HUDEP-2 (cell line): ENCODE measurements at regions not wholly inside any gene's neighbourhood (a gene's known extent, or its start where the extent isn't known, plus 50 kb on each side); places are given as distances from the start of the nearest gene placed in this dataset.
"Not testable (repeated sequence)": the region's sequence is repeated elsewhere in the genome, so short reads cannot be mapped to it uniquely, and the experiment has no call there.

ENCODE experiments used
- DNase-seq, 76 experiments: peaks; one replicate each; lab custom pipeline; 2025; ENCODE audit not compliant: unreplicated experiment in 76 of 76; lab: John Stamatoyannopoulos, UW

- peak in 6 of 76 experiments; percentile 3 to 37 (median 17) for DNase-seq
Measured at GRCh38 chr15:62495670-62496614, 330.9 kb upstream of the C2CD4B start.

- DNase-seq = no peak
Measured at GRCh38 chr15:62497356-62497755, 332.3 kb upstream of the C2CD4B start.

DNA sequence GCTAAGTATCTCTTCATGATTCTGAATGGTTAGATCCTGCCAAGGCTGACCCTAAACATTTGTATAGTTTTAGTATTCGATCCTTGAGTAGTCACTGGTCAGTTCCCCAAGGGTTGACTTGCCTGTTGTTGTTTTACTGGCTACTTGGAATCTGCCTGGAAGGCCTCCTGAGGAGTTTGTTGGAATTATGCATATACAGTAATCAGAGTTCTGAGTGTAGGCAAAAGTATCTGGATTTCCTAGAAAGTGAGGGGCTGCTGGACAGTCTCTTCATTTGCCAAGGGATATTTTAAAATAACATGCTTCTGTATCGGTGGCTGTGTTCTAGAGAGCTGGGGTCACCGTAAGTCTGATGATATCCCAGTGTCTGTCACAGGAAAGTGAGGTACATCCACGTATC, 333.2 kb upstream of the C2CD4B start:
- no peak for DNase-seq

DNA sequence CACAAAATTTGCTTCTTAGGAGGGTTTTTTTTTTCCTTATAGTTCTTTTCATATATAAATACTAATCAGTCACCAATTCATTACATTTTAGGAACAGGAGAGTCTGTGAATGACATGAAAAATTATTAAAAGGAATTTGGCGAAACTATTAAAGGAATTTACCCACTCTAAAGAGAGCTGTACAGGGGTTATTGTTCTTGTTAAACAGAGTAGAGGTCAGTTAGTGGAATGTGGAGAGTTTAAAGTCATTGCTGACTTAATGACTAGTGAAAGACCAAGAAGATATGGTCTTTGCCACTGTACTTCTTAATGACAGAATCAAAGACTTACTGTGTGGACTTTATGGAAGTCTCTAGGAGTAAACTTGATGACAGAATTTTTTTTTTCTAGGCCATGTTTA, 333.6 kb upstream of the C2CD4B start:
- DNase-seq = no peak

DNA sequence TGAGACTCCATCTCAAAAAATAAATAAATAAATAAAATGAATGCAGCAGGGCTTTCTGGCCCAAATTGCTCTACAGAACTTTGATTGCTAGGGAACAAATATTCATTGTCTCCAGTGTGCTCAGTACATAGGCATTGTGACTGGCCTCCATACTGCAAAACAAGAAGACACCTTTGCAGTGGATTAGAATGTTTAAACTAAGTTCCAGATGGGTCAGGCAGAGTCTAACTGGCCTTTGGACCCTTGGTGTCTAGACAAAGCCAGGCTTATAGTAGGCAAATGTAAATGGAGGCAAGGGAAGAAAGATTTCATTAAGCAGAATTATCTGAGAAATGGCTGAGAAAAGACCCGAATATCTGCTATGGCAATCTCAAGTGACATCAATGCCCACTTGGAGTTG, 335.2 kb upstream of the C2CD4B start:
- no peak for DNase-seq

GRCh38 chr15:62502451-62502850, 337.4 kb upstream of the C2CD4B start:
- no peak for DNase-seq

DNA sequence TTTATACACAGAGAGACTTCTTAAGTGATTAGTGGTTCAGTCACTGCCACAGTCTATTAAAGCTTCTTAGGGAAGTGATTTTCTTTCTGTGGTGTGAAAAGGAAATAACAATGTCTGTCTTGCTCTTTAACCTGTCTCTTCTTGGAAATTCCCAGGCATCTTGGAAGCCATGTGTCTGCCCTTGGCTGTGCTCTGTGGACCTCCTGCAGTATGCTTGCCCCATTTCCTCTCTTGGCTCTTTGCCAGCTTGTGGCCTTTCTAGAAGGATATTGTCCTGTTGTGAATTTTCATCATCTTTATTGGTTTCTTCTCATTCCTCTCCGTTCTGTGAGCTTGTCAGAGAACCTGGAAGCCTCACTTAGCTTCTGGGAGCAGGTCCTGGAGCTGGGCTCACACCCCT, 338.4 kb upstream of the C2CD4B start:
- no peak for DNase-seq

- no peak for DNase-seq
Measured at GRCh38 chr15:62505762-62506161, 340.7 kb upstream of the C2CD4B start.

DNA sequence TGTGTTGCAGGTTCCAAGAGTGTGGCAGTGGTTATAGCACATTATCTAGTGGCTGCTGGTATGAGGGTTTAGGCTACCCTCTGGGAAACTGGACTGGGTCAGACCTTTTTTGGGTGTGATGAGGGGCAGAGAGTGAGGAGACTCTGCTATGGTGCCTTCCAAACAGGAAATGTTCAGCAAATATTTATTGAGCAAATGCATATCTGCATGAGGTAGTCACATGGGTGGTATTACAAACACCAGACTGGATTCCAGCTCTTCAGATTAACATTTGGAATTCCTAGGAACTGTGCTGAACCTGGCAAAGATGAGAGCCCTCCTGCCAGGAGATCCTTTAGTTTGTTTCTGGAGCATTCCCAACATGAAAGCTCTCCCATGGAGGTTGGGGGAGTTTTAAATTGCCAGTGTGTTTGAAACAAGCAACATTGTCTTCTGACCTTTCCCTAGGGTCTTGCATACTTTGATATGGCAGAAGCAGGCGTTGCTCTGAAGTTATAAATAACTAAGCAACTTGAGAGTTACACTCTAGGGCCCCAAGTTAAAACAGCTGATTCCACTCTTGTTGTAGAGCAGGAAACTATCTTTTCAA, 341.2 kb upstream of the C2CD4B start:
- DNase-seq = no peak

- DNase-seq = no peak
Measured at GRCh38 chr15:62509395-62509958, 344.4 kb upstream of the C2CD4B start.

GRCh38 chr15:62510791-62511190, 345.7 kb upstream of the C2CD4B start:
- DNase-seq = no peak

DNA sequence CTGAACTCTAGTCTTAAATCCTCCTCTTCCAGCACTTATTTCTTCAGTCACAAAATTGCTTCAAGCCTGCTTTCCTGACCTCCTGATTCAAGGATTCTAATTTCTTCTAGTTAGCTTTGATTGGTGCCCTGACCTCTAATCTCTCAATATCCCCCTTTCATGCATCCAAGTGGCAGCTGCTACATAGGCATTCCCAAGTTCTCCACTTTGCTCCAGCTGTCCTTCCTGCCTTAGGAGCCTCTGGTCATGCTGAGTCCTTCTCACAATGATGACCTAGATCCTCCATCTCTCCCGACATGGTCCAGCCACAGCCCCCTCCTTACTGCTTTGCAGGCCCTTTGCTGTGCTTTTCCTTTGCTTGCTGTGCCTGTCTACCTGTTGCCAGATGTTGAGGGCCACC, 347.8 kb upstream of the C2CD4B start:
- DNase-seq = no peak

- DNase-seq = no peak
Measured at GRCh38 chr15:62513893-62514292, 348.8 kb upstream of the C2CD4B start.

- DNase-seq = no peak
Measured at GRCh38 chr15:62515696-62516395, 350.8 kb upstream of the C2CD4B start.

GRCh38 chr15:62517541-62517940, 352.5 kb upstream of the C2CD4B start:
- DNase-seq = no peak

- not testable (repeated sequence) for DNase-seq
Measured at GRCh38 chr15:62518666-62519065, 353.6 kb upstream of the C2CD4B start.

DNA sequence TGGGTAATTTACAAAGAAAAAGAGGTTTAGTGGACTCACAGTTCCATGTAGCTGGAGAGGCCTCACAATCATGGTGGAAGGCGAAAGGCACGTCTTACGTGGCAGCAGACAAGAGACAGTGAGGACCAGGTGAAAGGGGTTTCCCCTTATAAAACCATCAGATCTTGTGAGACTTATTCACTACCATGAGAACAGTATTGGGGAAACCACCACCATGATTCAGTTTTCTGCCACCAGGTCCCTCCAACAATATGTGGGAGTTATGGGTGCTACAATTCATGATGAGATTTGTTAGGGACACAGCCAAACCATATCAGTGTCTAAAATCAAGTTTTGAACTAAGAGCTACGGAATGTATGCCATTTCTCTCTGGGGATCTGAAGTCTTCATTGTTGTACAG, 354.8 kb upstream of the C2CD4B start:
- no peak for DNase-seq

DNA sequence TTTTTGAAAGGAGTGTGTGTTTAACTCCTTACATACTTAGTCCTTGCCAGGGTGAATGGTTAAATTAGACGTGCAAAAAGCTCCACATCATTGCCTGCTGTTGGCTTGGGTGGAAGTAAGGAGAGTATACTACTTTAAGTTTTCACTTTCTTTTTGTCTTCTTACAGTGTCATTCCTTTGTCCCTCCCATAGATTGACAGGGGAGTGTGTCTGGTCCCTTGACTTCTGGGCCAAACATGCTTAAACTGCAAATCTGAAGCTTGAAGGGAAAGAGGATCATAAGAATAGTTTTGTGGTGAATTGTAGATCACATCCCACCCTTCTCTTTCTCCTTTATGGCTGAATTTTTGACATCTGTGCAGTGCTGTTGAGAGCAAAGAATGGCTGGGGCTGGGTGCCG, 355.8 kb upstream of the C2CD4B start:
- no peak for DNase-seq

GRCh38 chr15:62521396-62521795, 356.3 kb upstream of the C2CD4B start:
- DNase-seq = no peak

DNA sequence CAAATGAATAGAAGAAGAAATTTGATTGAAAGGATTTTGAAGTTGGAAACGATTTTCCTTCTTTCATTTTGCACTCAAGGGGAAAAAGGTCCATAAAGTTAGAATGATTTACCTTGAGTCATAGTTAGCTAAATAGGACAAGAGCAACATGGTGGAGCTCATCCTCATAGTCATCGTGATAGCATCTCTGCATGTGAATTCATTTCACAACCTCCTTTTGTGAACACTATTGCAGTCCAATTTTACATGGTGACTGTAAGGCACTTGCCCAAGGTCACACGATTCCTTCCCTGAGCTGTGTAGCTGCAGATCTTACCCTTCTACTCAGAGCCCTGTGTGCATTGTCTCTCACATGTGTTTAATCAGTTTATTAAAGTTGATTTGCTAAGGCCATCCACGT, 359.8 kb upstream of the C2CD4B start:
- no peak for DNase-seq

DNA sequence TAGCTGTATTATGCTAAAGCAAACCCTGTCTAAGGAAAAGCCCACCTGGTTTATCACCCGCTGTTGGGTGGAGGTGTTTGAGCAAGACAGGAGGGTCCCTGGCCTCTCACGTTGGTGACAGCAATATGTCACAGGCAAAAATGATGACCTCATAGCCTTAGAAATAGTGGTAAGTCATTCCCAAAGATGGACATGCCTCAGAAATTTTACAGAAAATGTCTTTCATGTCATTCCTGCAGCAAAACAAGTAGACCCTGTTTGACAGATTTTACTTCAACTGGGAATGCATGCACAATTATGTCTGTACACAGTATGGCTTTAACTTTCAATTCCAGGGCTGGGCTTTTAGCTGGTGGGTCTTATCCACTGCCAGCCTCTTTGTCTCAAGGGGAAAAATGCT, 362.3 kb upstream of the C2CD4B start:
- DNase-seq = no peak
